Lung (tissue), 11 donors: ENCODE measurements at regions not wholly inside any gene's neighbourhood (a gene's known extent, or its start where the extent isn't known, plus 50 kb on each side); places are given as distances from the start of the nearest gene placed in this dataset.

Source experiments
- ATAC-seq: fragments of 200-7000 bp; cut with Tn5 transposase; one replicate; pipeline ENCODE4 v1.9.1; 2020; ENCODE audit warnings: moderate number of reproducible peaks; ENCODE audit not compliant: insufficient read depth, low FRiP score
- DNase-seq, 3 donors: peaks; one replicate each; pipeline ENCODE4 v3.0.0-alpha.2; 2013 to 2017
- H3K27ac ChIP-seq, 2 donors: one replicate each; pipeline ENCODE4 v1.5.1; 2013; ENCODE audit warnings: mild to moderate bottlenecking in 2 of 2, moderate library complexity in 2 of 2, control low read depth in 1 of 2, inconsistent platforms in 1 of 2, low read depth in 1 of 2, low read length in 1 of 2
- H3K27me3 ChIP-seq, 3 donors: one replicate each; pipeline ENCODE4 v1.5.1; 2013; ENCODE audit warnings: low read length in 2 of 3; ENCODE audit not compliant: control insufficient read depth in 3 of 3, insufficient read depth in 3 of 3
- H3K36me3 ChIP-seq, 4 donors: one replicate each; pipeline ENCODE4 v1.5.1; 2013; ENCODE audit warnings: low read length in 4 of 4, mild to moderate bottlenecking in 1 of 4, moderate library complexity in 1 of 4; ENCODE audit not compliant: control insufficient read depth in 4 of 4, insufficient read depth in 4 of 4
- H3K4me1 ChIP-seq, 5 donors: one replicate each; pipeline ENCODE4 v1.5.1; 2013; ENCODE audit warnings: low read length in 5 of 5, mild to moderate bottlenecking in 2 of 5, moderate library complexity in 1 of 5; ENCODE audit not compliant: control insufficient read depth in 5 of 5, insufficient read depth in 5 of 5
- H3K4me3 ChIP-seq: one replicate; pipeline ENCODE4 v1.5.1; 2013; ENCODE audit warnings: mild to moderate bottlenecking, control low read depth, moderate library complexity
- H3K9ac ChIP-seq, 2 donors: one replicate each; pipeline ENCODE4 v1.5.1; 2013; ENCODE audit warnings: low read length in 2 of 2, control low read depth in 1 of 2; ENCODE audit not compliant: insufficient read depth in 1 of 2
- H3K9me3 ChIP-seq, 4 donors: one replicate each; pipeline ENCODE4 v1.5.1; 2013; ENCODE audit warnings: low read length in 3 of 4, mild to moderate bottlenecking in 1 of 4, moderate library complexity in 1 of 4; ENCODE audit not compliant: control insufficient read depth in 4 of 4, insufficient read depth in 3 of 4
- CTCF ChIP-seq: IDR thresholded peaks from 2 replicates; pipeline ENCODE4 v1.5.1; 2012; ENCODE audit warnings: mild to moderate bottlenecking; ENCODE audit errors: control extremely low read depth, extremely low read depth
- WGBS, 2 donors: extraction: QIAGEN DNeasy Blood & Tissue Kit; methylation state at CpG; one replicate each; pipeline ENCODE4 v1.1.7; 2013; 5-methylcytosine and 5-hydroxymethylcytosine counted together
- donor health status: control.
- donor health status: control.
- donor health status: Bipolar disorder and iron deficiency.
- donor health status: healthy.
- donor health status: DM: yes; HTN: yes; CAD: no.

DNA sequence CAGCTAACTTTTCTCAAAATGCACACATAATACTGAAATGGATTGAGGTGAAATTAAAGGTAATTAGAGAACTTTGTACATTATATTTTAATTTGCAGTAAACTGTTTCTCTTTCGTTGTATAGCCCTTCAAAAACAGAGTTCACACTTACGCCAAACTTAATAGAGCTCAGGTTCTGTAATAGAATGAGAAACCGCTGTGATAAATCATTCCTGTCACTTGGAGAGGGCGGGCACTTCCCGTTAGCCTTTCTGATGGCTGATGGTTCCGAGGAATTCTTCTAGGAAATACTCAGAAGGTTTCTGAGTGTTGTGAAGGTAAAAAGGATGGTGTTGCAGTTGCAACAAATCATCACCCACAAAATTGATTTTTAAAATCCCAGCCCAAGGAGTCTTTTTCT, 155.8 kb upstream of the ALKAL2 start:
- Histone ChIP-seq H3K36me3 (no peaks in the 10 kb centered on the region), H3K9ac (no peak overlapping the region), H3K4me3 (no peak overlapping the region), H3K27ac (no peak overlapping the region), H3K4me1 (peaks cover 0 to 58% (median 26%) of the 10 kb centered on the region in 5 donors), H3K9me3 (peaks cover 0 to 2% (median 0%) of the 10 kb centered on the region in 4 donors), H3K27me3 (no peaks in the 10 kb centered on the region)
- ATAC-seq (no peak), DNase-seq (no peak)
- TF ChIP-seq CTCF, result no peak
- WGBS, 2 donors, result 25 to 54% methylated on average over 6 of the region's 6 CpGs

DNA sequence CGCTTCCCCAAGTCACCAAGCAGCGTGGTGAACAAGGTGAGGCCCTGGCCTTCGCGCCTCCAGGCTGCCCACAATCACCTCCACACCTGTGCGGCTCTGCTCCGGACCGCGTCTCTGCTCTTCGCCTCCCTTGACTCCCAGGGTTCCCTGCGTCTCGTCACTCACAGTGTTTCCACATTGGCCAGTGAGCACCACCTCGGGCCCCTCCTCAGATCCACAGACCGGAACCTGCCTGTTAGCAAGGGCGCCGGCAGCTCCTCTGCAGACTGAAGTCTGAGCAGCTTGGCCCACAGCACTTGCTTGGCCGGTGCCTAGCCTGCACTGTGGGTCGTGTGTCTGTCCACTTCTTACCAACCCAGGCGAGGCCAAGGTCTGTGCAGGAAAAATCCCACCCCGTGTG, 155.3 kb upstream of the ALKAL2 start:
- H3K4me3 ChIP-seq, result no peak overlapping the region
- DNase-seq (no peak), ATAC-seq (no peak)
- no peaks in the 10 kb centered on the region for H3K36me3 ChIP-seq
- 88 to 89% methylated on average over 19 of the region's 19 CpGs for WGBS, 2 donors
- no peak overlapping the region for H3K9ac ChIP-seq
- H3K9me3 ChIP-seq, result peaks cover 0 to 2% (median 0%) of the 10 kb centered on the region in 4 donors
- no peaks in the 10 kb centered on the region for H3K27me3 ChIP-seq
- peaks cover 0 to 56% (median 26%) of the 10 kb centered on the region in 5 donors for H3K4me1 ChIP-seq
- no peak overlapping the region for H3K27ac ChIP-seq
- no peak for TF ChIP-seq CTCF

DNA sequence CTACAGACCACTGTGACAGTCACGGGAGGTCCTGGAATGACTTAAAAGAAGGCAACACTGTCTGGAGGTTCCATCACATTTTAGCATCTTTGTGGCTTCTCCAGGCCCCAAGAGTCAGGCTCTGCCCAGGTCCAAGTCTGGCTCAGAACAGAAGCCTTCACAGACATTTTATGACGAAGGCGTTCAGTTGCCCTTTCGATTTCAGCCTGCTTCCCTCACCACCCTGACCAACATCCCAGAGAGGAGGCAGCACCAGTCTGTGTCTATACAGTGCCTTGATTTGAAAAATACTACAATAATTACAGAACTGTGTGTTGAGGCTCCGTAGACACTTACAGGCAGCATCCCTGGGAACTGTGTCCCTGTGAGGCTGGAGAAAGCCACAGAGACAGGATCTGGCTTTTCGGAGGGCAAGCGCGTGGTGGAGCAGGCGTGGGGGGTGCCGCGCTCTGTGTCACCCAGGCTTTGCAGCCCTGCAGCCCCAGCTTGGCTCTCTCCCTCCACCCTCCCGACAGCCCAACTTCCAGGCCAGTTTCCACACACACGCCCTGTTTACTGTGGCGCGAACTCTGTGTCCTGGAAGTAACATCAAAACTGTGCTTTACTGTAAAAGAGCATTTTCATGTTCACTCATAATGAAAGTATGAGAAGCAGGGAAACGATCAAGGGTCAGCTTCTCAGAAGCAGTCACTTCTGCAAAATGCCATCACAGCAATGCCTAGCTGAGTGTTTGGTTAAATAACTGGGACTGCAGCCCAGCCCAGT, 153.5 kb upstream of the ALKAL2 start:
- no peak overlapping the region for H3K4me3 ChIP-seq
- no peaks in the 10 kb centered on the region for H3K36me3 ChIP-seq
- H3K9me3 ChIP-seq, result peaks cover 0 to 4% (median 0%) of the 10 kb centered on the region in 4 donors
- ATAC-seq (peak; percentile 60), DNase-seq (peak; percentile 59 to 72 (median 65))
- H3K27me3 ChIP-seq, result no peaks in the 10 kb centered on the region
- 71 to 82% methylated on average over 16 of the region's 16 CpGs for WGBS, 2 donors
- H3K27ac ChIP-seq, result peak overlapping the region in 1 of 2 donors; percentile 5
- no peak overlapping the region for H3K9ac ChIP-seq
- TF ChIP-seq CTCF, result no peak
- peaks cover 0 to 44% (median 18%) of the 10 kb centered on the region in 5 donors for H3K4me1 ChIP-seq
